GM12891 (cell line): ENCODE measurements at regions not wholly inside any gene's neighbourhood (a gene's known extent, or its start where the extent isn't known, plus 50 kb on each side); places are given as distances from the start of the nearest gene placed in this dataset.

Experiments used
- POLR2A ChIP-seq: IDR thresholded peaks from 2 replicates; pipeline ENCODE4 v1.6.1; 2011; ENCODE audit warnings: low read depth, low read length, control low read depth
- TAF1 ChIP-seq: IDR thresholded peaks from 2 replicates; pipeline ENCODE4 v1.6.1; 2011; ENCODE audit warnings: low read depth, low read length, control low read depth

DNA sequence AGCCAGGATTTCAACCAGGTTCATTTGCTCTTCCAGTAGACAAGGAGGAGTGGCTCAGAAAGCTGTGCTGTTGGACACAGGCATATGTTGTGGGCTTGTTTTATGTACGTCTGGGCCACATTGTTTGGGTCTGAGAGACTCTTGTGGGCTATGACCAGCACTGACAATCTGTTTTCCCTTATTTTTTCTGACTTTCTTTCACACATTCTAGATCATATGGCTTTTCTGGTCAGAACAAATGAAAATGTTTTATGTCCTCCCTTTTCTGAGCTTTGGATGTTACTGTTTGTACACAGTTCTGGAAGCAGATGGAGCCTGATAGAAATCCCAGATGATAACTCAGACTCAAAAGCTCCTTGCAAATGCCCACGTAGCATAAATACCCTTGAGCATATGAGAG is 85.8 kb upstream of the RGMA start:
- TF ChIP-seq POLR2A (no peak), TAF1 (no peak)
